Osteocyte (in vitro differentiated cells): ENCODE measurements at regions not wholly inside any gene's neighbourhood (a gene's known extent, or its start where the extent isn't known, plus 50 kb on each side); places are given as distances from the start of the nearest gene placed in this dataset.

Experiments used
- DNase-seq: peaks from one replicate; pipeline ENCODE4 v3.0.0; 2021; ENCODE audit warnings: mixed read lengths; ENCODE audit not compliant: unreplicated experiment; ENCODE audit errors: extremely low spot score
- H3K27ac Mint-ChIP-seq: one replicate; pipeline ENCODE4 v1.8.0; 2021; ENCODE audit warnings: mild to moderate bottlenecking, mixed read lengths; ENCODE audit not compliant: unreplicated experiment
- H3K27me3 Mint-ChIP-seq: one replicate; pipeline ENCODE4 v1.8.0; 2021; ENCODE audit warnings: mixed read lengths; ENCODE audit not compliant: unreplicated experiment
- H3K36me3 Mint-ChIP-seq: one replicate; pipeline ENCODE4 v1.8.0; 2021; ENCODE audit warnings: mixed read lengths; ENCODE audit not compliant: unreplicated experiment
- H3K4me1 Mint-ChIP-seq: one replicate; pipeline ENCODE4 v1.8.0; 2021; ENCODE audit warnings: mixed read lengths; ENCODE audit not compliant: unreplicated experiment
- H3K4me3 Mint-ChIP-seq: one replicate; pipeline ENCODE4 v1.8.0; 2021; ENCODE audit warnings: mild to moderate bottlenecking, moderate library complexity, mixed read lengths; ENCODE audit not compliant: unreplicated experiment
- H3K9me3 Mint-ChIP-seq: one replicate; pipeline ENCODE4 v1.8.0; 2021; ENCODE audit warnings: mixed read lengths; ENCODE audit not compliant: unreplicated experiment
- CTCF ChIP-seq: fragments of 200-600 bp; sonication (generic); IDR thresholded peaks from 2 replicates; pipeline ENCODE4 v1.5.0; 2021; ENCODE audit warnings: antibody characterized with exemption, mild to moderate bottlenecking, moderate library complexity

- Mint-ChIP-seq H3K27me3 (no peaks in the 10 kb centered on the region), H3K4me3 (no peak overlapping the region), H3K4me1 (peaks cover 5% of the 10 kb centered on the region), H3K9me3 (no peaks in the 10 kb centered on the region), H3K36me3 (no peaks in the 10 kb centered on the region), H3K27ac (no peak overlapping the region)
- no peak for DNase-seq
- TF ChIP-seq CTCF, result no peak
Observed at GRCh38 chr12:69026336-69026735, 93.4 kb upstream of the CPM start.

GRCh38 chr12:69027411-69027881, 94.5 kb upstream of the CPM start:
- DNase-seq, result no peak
- Mint-ChIP-seq H3K27me3 (no peaks in the 10 kb centered on the region), H3K27ac (no peak overlapping the region), H3K9me3 (no peaks in the 10 kb centered on the region), H3K4me1 (peaks cover 5% of the 10 kb centered on the region), H3K36me3 (no peaks in the 10 kb centered on the region), H3K4me3 (no peak overlapping the region)
- TF ChIP-seq CTCF, result no peak

- no peak overlapping the region for H3K27ac Mint-ChIP-seq
- H3K4me1 Mint-ChIP-seq, result peaks cover 5% of the 10 kb centered on the region
- TF ChIP-seq CTCF, result no peak
- H3K36me3 Mint-ChIP-seq, result no peaks in the 10 kb centered on the region
- no peaks in the 10 kb centered on the region for H3K27me3 Mint-ChIP-seq
- no peak for DNase-seq
- no peaks in the 10 kb centered on the region for H3K9me3 Mint-ChIP-seq
- H3K4me3 Mint-ChIP-seq, result no peak overlapping the region
Observed at GRCh38 chr12:69028941-69029729, 96.2 kb upstream of the CPM start.

GRCh38 chr12:69030321-69030720, 97.3 kb upstream of the CPM start:
- no peak for TF ChIP-seq CTCF
- Mint-ChIP-seq H3K36me3 (no peaks in the 10 kb centered on the region), H3K4me3 (no peak overlapping the region), H3K9me3 (no peaks in the 10 kb centered on the region), H3K27ac (no peak overlapping the region), H3K4me1 (peaks cover 5% of the 10 kb centered on the region), H3K27me3 (no peaks in the 10 kb centered on the region)
- no peak for DNase-seq

GRCh38 chr12:69036533-69036932, 103.6 kb upstream of the CPM start:
- no peak for DNase-seq
- no peaks in the 10 kb centered on the region for H3K36me3 Mint-ChIP-seq
- no peak overlapping the region for H3K4me3 Mint-ChIP-seq
- no peak overlapping the region for H3K27ac Mint-ChIP-seq
- TF ChIP-seq CTCF, result no peak
- H3K4me1 Mint-ChIP-seq, result no peaks in the 10 kb centered on the region
- no peaks in the 10 kb centered on the region for H3K9me3 Mint-ChIP-seq
- no peaks in the 10 kb centered on the region for H3K27me3 Mint-ChIP-seq
